ENCODE measurements at regions not wholly inside any gene's neighbourhood (a gene's known extent, or its start where the extent isn't known, plus 50 kb on each side); places are given as distances from the start of the nearest gene placed in this dataset.

- no peak for TF ChIP-seq CTCF (IDR thresholded peaks at IDR 0.05; ENCODE audit: insufficient read depth, low read depth, low read length)
- DNase-seq (ENCODE audit: low read depth): no peak
- no peak overlapping the region for H3K4me3 ChIP-seq (ENCODE audit: low read depth, low read length)
Measured at GRCh38 chr5:13189532-13189931, 755.0 kb downstream of the DNAH5 start.

- TF ChIP-seq CTCF (IDR thresholded peaks at IDR 0.05; ENCODE audit: insufficient read depth, low read depth, low read length): no peak
- DNase-seq (ENCODE audit: low read depth): no peak
- no peak overlapping the region for H3K4me3 ChIP-seq (ENCODE audit: low read depth, low read length)
Measured at GRCh38 chr5:13188371-13188770, 756.1 kb downstream of the DNAH5 start.

- DNase-seq (ENCODE audit: low read depth): no peak
- TF ChIP-seq CTCF (IDR thresholded peaks at IDR 0.05; ENCODE audit: insufficient read depth, low read depth, low read length): no peak
- H3K4me3 ChIP-seq (ENCODE audit: low read depth, low read length): no peak overlapping the region
Measured at GRCh38 chr5:13187186-13187585, 757.3 kb downstream of the DNAH5 start.

- TF ChIP-seq CTCF (IDR thresholded peaks at IDR 0.05; ENCODE audit: insufficient read depth, low read depth, low read length): no peak
Measured at GRCh38 chr5:13186177-13186576, 758.3 kb downstream of the DNAH5 start.

GRCh38 chr5:13179407-13180087, 764.9 kb downstream of the DNAH5 start:
- no peak for DNase-seq (ENCODE audit: low read depth)
- H3K4me3 ChIP-seq (ENCODE audit: low read depth, low read length): no peak overlapping the region
- TF ChIP-seq CTCF (IDR thresholded peaks at IDR 0.05; ENCODE audit: insufficient read depth, low read depth, low read length): no peak

More at GRCh38 chr5:13186177-13186576, 758.3 kb downstream of the DNAH5 start:
- no peak overlapping the region for H3K4me3 ChIP-seq (ENCODE audit: low read depth, low read length)
- DNase-seq (ENCODE audit: low read depth): no peak

- H3K4me3 ChIP-seq (ENCODE audit: low read depth, low read length): no peak overlapping the region
- no peak for TF ChIP-seq CTCF (IDR thresholded peaks at IDR 0.05; ENCODE audit: insufficient read depth, low read depth, low read length)
- no peak for DNase-seq (ENCODE audit: low read depth)
Measured at GRCh38 chr5:13143630-13144029, 800.9 kb downstream of the DNAH5 start.

- no peak for TF ChIP-seq CTCF (IDR thresholded peaks at IDR 0.05; ENCODE audit: insufficient read depth, low read depth, low read length)
- H3K4me3 ChIP-seq (ENCODE audit: low read depth, low read length): no peak overlapping the region
- DNase-seq (ENCODE audit: low read depth): no peak
Measured at GRCh38 chr5:13143214-13143613, 801.3 kb downstream of the DNAH5 start.

Measured in fibroblast of villous mesenchyme (primary cell).